GM12875 (cell line): ENCODE measurements at regions not wholly inside any gene's neighbourhood (a gene's known extent, or its start where the extent isn't known, plus 50 kb on each side); places are given as distances from the start of the nearest gene placed in this dataset.

ENCODE experiments used
- H3K4me3 ChIP-seq: one replicate; pipeline ENCODE4 v1.5.1; 2011; ENCODE audit warnings: low read depth, low read length, control low read depth
- TF ChIP-seq, protein P1 (sequence below): IDR thresholded peaks from 2 replicates; pipeline ENCODE4 v1.5.1; 2011; ENCODE audit warnings: low read depth, mild to moderate bottlenecking, control low read depth, inconsistent platforms, low read length, moderate library complexity, borderline replicate concordance; ENCODE audit not compliant: insufficient read depth

DNA sequence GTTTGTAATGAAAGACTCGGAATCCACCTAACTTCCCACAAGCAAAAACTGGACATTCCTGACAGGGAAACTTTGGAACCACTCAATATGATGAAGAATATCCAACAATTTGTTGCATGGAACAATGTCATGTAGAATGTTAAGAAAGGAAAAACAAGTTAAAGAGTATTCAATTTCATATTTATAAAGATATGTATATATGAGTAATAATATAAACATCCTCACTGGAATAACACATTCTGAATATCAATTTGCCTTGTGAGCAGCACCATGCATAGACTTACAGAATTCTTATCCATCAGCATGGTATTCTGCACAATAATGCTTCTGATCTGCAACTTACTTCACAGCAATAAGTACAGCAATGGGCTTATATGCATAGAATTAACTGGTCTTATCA is 650.3 kb downstream of the SEMA5A start:
- H3K4me3 ChIP-seq, result no peak overlapping the region
- TF ChIP-seq, protein P1, sequence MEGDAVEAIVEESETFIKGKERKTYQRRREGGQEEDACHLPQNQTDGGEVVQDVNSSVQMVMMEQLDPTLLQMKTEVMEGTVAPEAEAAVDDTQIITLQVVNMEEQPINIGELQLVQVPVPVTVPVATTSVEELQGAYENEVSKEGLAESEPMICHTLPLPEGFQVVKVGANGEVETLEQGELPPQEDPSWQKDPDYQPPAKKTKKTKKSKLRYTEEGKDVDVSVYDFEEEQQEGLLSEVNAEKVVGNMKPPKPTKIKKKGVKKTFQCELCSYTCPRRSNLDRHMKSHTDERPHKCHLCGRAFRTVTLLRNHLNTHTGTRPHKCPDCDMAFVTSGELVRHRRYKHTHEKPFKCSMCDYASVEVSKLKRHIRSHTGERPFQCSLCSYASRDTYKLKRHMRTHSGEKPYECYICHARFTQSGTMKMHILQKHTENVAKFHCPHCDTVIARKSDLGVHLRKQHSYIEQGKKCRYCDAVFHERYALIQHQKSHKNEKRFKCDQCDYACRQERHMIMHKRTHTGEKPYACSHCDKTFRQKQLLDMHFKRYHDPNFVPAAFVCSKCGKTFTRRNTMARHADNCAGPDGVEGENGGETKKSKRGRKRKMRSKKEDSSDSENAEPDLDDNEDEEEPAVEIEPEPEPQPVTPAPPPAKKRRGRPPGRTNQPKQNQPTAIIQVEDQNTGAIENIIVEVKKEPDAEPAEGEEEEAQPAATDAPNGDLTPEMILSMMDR, result no peak

DNA sequence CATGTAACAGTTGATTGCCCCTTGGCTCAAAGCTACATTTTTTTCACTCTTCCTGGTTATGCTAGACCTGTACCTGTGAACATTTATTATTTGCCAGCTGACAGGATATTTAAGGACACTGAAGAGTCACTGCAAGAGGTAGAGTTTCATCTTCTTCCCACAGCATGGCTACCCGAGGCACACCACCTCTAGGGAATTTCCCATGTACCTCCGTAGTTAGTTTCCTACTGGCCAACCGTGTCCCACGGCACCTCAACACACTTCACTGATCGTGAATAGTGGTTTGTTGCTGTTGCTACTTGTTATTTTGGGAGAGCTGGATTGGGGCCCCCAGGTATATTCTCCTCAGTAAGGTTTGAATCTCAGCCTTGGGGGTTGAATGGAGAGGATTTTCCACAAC is 648.6 kb downstream of the SEMA5A start:
- no peak overlapping the region for H3K4me3 ChIP-seq
- TF ChIP-seq, protein P1, result no peak

DNA sequence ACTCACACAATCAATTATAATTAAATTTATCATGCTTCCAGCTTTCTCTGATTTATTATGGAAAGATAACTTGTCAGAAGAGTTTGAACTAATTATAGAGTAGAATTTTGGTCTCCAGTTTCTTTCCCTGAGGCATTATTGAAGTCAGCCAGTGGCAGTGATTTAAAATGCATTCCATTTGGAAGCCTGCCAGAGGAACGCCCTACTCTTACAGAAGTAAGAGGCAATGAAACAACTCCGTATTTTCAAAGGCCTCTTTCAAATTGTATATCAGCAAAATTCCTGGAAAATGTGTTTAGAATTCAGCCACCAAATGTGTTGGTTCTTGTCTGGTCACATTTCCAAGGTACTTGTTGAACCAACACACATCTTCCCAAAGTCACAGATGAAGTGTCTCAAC is 640.9 kb downstream of the SEMA5A start:
- TF ChIP-seq, protein P1, result no peak
- no peak overlapping the region for H3K4me3 ChIP-seq

DNA sequence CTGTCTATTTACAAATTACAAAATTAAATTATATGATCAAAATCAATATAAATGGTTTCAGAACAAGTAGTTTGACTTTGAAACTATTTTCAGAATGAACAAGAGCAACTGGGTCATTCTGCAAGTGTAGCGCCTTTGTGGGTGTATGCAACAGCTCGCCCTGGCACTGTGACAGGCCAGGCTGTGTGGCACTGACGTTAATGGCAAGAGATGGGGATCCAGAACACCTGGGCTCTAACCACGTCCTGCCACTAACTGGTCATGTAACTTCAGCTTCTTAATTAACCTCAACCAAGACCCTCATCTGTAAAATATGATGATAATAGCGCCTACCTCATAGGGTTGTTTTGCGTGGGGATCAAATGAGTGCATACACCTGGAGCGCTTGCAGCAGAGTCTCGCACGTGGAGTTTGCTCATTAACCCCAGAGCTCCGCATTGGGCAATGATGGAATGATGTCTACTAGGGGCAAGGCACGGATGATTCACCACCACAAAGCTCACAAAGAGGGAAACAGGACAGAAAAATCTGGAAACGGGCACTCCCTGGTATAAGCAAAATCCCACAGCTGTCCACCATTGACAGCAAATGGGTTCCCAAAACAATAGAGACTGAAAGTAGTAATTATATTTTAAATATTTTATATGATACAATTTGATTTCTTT is 639.4 kb downstream of the SEMA5A start:
- TF ChIP-seq, protein P1, result no peak
- no peak overlapping the region for H3K4me3 ChIP-seq

DNA sequence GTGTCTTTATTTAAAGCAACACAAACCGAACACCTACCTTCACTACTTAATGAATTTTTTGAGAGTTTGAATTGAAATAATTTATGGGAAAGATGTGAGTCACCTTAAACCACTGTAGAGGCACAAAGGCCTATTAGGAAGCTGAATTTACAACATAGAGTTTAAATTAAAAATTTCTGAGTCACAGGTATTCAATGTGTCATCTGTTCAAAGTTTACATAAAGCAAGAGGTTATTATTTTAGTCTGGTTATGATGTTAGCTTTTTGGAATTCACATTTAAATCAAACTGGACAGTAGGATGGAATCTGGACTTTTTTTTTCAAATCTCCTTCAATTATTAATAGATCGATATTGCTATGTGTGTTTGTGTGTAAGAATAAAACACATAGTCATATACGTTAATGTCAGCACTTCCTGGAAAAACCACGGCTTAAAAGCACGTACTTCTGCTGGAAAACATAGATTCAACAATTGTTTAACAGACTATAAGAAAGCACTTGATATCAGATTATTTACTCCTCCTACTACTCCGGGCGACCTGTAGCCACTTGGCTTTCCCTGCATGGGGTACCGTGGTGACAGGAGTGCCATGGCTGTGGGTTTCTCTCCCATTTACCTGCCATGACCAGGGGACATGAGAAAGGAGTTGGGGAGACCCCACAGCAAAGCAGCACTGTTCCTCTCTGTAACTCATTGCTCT is 638.6 kb downstream of the SEMA5A start:
- TF ChIP-seq, protein P1, result no peak
- H3K4me3 ChIP-seq, result no peak overlapping the region

DNA sequence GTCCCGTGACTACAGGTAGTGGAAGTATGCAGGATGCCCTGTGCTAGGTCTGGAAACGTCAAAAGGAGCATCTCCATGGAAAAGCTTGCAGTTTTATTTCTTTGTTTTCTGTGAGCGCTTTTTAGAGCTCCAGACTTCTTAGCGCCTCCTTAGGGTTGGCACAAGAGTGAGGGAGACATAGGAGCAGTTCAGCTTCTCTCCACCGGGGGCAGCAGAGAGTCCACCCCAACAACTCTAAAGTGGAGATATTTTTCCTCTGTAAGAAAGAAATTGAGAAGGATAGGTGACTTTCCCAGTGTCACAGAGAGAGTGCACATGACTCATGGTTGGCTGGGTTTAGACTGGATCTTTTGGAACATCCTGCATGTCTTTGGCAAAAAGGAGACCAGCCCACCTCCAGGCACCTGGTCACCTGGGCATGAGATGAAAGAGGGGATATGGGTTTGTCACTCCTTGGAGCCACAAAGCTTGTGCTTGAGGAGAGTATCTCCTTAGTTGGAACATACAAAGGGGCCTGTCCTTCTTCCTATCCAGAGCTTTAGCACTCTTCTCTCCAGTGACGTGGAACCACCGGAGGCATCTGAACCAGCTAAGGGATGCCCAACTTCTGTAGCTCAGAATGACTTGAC is 637.7 kb downstream of the SEMA5A start:
- TF ChIP-seq, protein P1, result peak; percentile 87
- no peak overlapping the region for H3K4me3 ChIP-seq

DNA sequence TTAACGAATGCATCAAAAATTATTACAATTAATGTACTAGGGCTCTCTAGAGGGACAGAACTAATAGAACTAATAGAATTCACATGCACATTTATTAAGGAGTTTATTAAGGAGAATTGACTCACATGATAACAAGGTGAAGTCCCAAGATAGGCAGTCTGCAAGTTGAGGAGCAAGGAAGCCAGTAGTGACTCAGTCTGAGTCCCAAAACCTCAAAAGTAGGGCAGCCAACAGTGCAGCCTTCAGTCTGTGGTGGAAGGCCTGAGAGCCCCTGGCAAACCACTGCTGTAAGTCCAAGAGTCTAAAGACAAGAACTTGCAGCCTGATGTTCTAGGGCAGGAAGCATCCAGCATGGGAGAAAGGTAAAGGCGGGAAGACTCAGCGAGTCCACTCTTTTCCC is 633.8 kb downstream of the SEMA5A start:
- H3K4me3 ChIP-seq, result no peak overlapping the region
- TF ChIP-seq, protein P1, result no peak
